ENCODE measurements at regions not wholly inside any gene's neighbourhood (a gene's known extent, or its start where the extent isn't known, plus 50 kb on each side); places are given as distances from the start of the nearest gene placed in this dataset.

DNA sequence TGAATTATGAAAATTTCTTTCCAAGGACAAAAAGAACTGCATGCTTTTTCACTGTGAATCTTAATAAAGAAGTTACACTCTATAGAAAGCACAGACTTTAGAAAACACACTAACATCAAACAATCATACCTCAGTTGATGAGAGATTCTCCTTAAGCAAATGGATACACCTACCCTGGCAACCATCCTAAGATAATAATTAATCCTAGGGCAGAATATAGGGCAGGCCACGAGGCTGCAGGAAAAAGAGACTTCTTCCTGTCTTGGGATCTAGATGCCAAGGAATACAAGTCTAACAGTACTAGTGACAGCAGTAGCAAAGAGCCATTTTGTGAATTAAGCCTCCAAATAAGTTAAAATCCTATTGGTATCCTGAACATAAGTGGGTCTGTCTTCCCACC lies 395.4 kb downstream of the EFNA5 start:
- TF ChIP-seq POLR2A (IDR thresholded peaks at IDR 0.05; ENCODE audit: low read depth, low read length), result no peak
- TF ChIP-seq, protein P1, sequence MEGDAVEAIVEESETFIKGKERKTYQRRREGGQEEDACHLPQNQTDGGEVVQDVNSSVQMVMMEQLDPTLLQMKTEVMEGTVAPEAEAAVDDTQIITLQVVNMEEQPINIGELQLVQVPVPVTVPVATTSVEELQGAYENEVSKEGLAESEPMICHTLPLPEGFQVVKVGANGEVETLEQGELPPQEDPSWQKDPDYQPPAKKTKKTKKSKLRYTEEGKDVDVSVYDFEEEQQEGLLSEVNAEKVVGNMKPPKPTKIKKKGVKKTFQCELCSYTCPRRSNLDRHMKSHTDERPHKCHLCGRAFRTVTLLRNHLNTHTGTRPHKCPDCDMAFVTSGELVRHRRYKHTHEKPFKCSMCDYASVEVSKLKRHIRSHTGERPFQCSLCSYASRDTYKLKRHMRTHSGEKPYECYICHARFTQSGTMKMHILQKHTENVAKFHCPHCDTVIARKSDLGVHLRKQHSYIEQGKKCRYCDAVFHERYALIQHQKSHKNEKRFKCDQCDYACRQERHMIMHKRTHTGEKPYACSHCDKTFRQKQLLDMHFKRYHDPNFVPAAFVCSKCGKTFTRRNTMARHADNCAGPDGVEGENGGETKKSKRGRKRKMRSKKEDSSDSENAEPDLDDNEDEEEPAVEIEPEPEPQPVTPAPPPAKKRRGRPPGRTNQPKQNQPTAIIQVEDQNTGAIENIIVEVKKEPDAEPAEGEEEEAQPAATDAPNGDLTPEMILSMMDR (IDR thresholded peaks at IDR 0.05; ENCODE audit: extremely low read depth in 1 of 2, insufficient read depth in 1 of 2, low read depth in 1 of 2, low read length in 2 of 2), result no peak
- TF ChIP-seq MYC (IDR thresholded peaks at IDR 0.05; ENCODE audit: low read depth, low read length), result no peak
- TF ChIP-seq FOS (IDR thresholded peaks at IDR 0.05; ENCODE audit: borderline replicate concordance, insufficient read depth, low read length), result no peak

Data from endothelial cell of umbilical vein (primary cell).